M059J (cell line): ENCODE measurements at regions not wholly inside any gene's neighbourhood (a gene's known extent, or its start where the extent isn't known, plus 50 kb on each side); places are given as distances from the start of the nearest gene placed in this dataset.

Experiments used
- DNase-seq: peaks from one replicate; pipeline ENCODE4 v3.0.0-alpha.2; 2012; ENCODE audit warnings: low read depth

DNA sequence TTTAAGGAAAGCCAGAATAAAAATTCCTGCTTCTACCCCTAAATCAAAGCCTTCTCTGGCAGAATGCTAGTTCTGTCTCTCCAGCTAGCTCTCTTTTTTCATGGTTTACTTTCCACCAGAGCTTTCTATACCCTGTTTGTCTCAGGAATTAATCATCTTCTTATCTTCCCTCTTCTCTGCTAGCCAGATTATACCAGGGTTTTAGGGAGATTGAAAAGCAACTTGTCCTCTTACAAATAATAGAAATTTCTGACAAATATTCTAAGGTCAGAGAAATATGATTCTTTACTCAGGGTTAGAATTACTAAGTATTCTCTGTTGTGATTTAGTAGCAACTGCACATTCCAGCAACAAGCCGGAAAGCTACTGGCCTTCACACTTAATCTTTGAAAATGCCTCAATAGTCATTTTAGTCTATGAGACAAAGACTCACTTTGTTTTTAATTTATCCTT lies 166.4 kb downstream of the TANC2 start:
- DNase-seq, result no peak

DNA sequence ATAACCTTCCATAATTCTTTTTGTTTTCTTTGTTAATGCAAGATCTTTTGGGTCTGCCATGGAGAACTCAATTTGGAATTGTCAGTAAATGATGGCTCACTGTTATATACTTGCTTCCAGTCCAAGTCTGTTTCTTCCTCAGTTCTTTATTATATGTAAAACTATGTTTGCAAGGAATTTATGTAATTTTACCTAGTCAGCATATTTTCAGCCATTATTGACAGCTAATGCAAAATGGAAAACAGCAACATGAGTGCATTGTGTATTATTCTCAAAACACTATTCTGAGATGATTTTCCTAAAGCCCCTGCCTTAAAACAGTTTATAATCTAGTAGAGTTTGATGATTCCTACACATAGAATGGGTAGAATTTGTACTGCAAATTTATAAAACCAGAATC lies 167.5 kb downstream of the TANC2 start:
- no peak for DNase-seq

DNA sequence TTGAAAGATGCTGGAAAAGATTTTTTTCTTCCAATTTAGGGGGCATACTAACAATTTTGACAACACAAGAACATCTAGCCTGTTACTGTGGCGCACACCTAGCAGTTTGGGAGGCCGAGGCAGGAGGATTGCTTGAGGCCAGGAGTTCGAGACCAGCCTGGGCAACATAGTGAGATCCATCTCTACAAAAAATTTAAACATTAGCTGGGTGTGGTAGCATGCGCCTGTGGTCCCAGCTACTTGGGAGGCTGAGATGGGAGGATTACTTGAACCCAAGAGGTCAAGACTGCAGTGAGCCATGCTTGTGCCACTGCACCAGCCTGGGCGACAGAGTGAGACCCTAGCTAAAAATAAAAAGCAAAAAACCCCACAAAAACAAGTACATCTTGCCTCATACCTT lies 168.8 kb downstream of the TANC2 start:
- no peak for DNase-seq

GRCh38 chr17:63136369-63137012 lies 170.5 kb downstream of the TANC2 start:
- DNase-seq, result no peak

DNA sequence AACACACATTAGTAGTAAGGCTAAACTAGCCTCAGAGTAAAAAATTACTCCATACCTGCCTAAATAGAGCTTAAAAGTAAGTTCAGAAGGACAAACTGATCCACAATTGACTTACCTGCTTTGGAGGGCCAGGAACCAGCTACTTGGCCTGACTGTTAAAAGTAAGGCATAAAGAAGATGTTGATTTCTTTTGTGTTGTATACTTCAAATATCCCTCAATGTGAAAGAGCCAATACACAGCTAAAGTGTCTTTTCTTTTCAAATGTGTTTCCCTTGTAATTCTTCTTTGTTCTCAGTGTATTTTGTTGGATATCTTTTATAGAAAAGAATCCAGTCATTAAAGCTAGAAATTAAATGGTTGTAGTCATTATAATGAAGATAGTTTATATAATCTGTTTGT lies 171.1 kb downstream of the TANC2 start:
- DNase-seq, result no peak

DNA sequence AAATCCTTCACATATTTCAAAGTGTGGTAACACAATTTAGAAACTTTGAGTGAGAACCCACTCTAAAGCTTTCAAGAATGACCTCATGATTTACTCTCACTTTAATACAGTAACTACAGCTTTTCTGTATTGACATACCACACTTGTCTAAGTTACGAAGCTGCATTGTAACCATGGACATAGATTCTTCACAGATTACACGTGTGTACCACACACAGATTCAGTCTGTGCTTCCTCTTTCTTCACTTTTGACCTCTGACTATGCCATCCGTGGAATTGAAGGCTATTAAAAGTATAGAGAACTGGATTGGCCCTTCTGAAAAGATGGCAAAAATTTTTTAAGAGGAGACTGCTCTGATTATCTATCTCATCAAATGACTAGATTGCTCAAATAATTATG lies 172.7 kb downstream of the TANC2 start:
- no peak for DNase-seq

- no peak for DNase-seq
Observed at GRCh38 chr17:63139356-63139755, 173.3 kb downstream of the TANC2 start.

DNA sequence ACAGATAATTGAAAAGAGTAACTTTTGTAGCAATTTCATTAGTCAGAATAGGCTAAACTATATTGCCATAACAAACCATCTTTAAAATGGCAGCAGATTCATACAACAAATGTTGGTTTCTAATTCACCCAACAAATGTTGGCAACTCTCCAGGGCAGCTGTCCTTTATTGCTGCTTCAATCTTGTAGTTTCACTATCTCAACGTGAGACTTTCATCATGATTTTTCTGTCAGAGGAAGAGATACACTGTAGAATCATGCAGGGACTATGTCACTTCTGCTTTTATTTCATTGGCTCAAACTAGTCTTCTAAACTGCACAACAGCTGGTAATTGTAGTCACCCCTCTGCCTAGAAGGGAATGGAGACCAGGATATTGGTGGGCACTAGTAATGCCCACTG lies 174.2 kb downstream of the TANC2 start:
- DNase-seq, result peak; percentile 36

DNA sequence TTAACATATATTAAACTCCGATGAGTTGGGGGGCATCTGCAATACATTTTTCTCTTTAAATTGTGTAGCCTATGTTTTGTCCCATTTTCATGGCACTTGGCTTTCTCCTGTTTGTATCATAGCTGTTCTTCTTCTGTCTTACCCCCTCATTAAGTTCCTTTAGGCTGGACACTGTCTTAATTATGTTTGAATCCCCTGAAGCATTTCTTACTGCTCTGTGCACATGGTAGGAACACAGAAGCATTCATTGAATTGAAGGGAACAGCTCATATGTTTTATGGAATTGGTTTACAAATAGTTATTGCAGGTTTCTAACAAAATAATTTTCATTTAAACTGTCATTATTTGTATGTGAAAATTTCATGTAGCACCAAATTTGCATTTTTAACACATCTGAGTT lies 176.8 kb downstream of the TANC2 start:
- no peak for DNase-seq

DNA sequence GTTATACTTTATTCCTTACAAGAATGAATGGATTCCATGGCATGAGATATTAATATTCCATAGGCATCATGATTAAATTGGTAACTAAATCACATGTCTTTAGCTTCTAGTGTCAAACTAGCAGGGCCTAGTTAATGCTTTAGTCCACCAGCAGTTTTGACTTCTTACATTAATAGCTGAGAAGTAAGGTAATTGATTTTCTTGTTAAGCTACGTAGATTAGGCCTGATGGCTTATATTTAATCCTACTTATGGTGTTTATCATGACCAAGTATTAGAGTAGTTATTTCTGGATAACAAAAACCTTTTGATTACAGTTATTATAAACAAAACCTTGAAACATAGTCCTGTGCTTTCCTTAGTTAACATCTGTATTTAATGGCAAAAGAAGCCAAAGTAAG lies 184.5 kb downstream of the TANC2 start:
- DNase-seq, result no peak

DNA sequence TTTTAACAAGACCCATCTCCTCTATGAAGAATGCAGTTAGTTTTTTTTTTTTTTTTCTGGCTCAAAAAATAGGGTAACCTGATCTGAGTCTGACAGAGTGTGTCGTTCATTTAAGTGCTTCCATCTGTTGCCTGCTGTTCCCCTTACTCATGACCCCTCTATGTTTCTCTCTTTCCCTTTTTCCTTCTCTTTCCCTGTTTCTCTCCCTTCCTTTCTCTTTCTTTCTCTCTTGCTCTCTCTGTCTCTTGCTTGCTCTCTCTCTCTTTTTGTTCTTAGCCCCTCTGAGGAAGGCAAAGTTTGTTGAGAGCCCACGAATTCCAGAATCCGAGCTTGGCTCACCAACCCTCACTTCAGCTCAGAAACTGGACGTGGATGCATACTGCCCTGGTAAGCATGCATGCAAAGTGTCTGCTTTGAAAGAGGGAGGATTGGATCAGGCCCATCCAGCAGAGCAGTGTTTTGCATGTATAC lies 185.0 kb downstream of the TANC2 start:
- peak; percentile 11 for DNase-seq

- peak; percentile 74 for DNase-seq
Observed at GRCh38 chr17:63151941-63152523, 186.0 kb downstream of the TANC2 start.

- no peak for DNase-seq
Observed at GRCh38 chr17:63153488-63153887, 187.5 kb downstream of the TANC2 start.

DNA sequence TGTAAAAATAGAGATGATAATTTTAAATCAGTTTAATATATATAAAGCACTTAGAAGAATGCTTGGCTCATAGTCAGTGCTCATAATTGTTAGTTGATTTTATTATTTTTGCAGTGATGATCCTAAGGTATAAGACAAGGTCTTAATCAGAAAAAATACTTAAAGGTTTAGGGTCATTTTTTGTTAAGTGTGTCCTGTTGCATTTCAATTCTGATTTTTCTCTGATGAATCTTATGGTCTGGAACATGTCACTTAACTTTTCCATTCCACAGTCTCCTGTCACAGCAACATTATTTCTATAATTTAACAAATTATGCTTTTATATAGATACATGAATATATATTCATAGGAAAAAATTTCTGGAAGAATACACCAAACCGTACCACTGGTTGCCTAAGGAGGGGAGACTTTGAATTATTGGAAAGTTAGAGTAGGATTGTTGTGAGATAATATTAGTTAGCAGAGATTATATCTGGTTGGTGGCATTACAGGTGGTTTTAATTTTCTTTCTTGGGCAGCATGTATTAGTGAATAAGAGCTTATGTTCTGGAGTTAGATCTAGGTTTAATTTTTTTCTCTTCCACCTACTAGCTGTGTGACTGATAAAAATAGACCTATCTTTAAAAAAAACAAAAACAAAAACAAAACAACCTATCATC lies 188.7 kb downstream of the TANC2 start:
- no peak for DNase-seq

DNA sequence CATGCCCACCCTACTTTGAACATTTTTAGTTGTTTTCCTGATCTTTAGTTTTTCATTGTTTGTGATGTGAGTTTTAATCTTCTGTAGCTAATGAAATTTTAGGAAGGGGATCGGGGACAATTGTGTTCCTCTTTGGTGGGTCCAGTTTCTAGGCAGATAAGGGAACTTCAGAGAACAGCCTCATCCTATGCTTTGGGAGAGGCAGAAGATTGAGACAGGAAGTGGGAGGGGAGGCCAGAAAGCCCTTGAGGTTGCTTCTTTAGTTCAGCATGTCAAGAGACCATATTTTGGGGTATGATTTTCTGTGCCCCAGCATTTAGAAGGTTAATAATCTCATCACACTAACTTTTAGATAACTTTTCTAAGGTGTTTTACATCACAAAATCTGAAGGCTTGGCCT lies 191.0 kb downstream of the TANC2 start:
- no peak for DNase-seq

DNA sequence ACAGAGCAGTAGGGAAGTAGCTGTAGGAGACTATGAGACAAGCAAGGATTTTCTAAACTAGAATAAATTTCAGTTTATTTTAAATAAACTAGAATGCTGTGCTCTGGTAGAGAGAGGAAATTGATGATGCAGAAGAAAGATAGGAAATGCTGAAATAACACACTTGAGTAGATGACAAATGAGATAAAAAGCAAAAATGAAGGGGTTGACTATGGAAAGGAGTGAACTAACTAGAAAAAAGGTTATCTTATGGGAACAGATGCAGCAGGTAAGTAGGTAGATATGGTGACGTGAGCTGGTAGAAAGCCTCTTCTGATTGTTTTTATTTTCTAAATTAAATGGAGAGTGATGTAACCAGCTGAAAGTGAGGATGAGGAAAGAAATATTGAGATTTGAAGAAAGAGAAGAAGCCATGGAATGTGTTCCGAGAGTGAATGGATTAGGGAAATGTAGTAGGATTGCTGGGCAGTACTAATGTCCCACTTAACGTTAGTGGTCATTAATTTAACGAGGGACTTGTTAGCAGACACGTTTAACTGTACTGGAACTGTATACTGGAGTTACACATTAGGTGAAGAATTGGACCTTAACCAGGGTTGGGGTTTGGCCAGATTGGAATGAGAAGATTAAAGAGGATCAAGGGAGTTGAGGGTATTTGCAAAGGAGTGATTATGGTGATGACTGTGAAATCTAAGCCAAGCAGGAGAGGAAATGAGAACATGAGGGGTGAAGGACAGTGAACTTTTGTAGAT lies 196.5 kb downstream of the TANC2 start:
- DNase-seq, result no peak

GRCh38 chr17:63163158-63163520 lies 197.1 kb downstream of the TANC2 start:
- DNase-seq, result no peak

- DNase-seq, result no peak
Observed at GRCh38 chr17:63165400-63165799, 199.4 kb downstream of the TANC2 start.

GRCh38 chr17:63170795-63171194 lies 204.8 kb downstream of the TANC2 start:
- no peak for DNase-seq

DNA sequence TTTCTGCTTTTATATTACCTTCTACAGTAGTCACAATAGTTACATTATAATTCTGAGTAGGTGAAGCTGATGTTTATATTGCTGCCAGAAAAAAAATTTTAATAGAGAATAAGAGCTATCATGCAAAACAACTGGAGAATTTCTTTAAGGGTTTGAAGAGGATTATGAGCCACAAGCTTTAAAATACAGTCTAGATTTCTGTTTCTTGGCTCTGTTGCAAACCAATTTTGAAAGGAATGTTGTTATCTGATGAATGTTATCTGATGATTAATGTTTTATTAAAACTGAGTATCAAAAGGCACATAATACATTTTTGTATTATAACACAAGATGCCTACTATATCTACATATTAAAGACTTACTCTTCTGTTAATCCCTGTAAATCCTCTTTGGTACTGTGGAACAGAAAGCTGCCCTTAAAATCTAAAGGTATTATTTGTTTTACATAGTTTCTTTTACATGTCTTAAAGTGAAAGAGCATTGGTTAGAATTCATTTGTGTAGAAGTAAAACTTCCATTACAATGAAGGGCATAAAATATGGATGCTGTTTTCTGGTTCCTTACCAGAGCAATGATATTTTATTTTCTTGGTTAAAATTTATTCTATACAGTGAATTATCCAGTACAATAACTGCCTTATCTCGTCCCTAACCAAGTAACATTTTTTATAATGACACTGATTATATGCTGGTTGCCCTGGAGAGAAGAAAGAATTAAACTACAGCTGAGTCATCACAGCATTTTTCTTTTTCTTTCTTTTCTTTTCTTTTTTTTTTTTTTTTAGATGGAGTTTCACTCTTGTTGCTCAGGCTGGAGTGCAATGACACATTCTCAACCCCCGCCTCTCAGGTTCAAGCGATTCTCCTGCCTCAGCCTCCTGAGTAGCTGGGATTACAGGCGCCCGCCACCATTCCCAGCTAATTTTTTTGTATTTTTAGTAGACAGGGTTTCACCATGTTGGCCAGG lies 205.7 kb downstream of the TANC2 start:
- DNase-seq, result peak; percentile 81

GRCh38 chr17:63173450-63173849 lies 207.4 kb downstream of the TANC2 start:
- DNase-seq, result peak; percentile 15
